GM18507 (cell line): ENCODE measurements at regions not wholly inside any gene's neighbourhood (a gene's known extent, or its start where the extent isn't known, plus 50 kb on each side); places are given as distances from the start of the nearest gene placed in this dataset.

Source experiments
- DNase-seq: peaks from one replicate; pipeline ENCODE4 v3.0.0; 2011; ENCODE audit warnings: low read depth; ENCODE audit not compliant: insufficient read length; ENCODE audit errors: extremely low spot score
- FAIRE-seq: peaks from 2 replicates; lab custom pipeline; 2011; peaks lifted over from hg19 to GRCh38; lab: Jason Lieb, UNC

GRCh38 chr3:110526777-110527727, 544.6 kb upstream of the NECTIN3 start:
- no peak for DNase-seq
- FAIRE-seq: no peak

- FAIRE-seq: no peak
- DNase-seq: no peak
These were observed 543.1 kb upstream of the NECTIN3 start for GRCh38 chr3:110528305-110529121.

- DNase-seq: no peak
- no peak for FAIRE-seq
These were observed 540.7 kb upstream of the NECTIN3 start for GRCh38 chr3:110530902-110531301.

GRCh38 chr3:110533089-110533488, 538.5 kb upstream of the NECTIN3 start:
- no peak for FAIRE-seq

GRCh38 chr3:110542552-110543150, 529.0 kb upstream of the NECTIN3 start:
- DNase-seq (no peak), FAIRE-seq (no peak)

More at GRCh38 chr3:110533089-110533488, 538.5 kb upstream of the NECTIN3 start:
- no peak for DNase-seq

- no peak for FAIRE-seq
- DNase-seq: no peak
These were observed 526.9 kb upstream of the NECTIN3 start for GRCh38 chr3:110544730-110545129.

GRCh38 chr3:110550511-110550910, 521.1 kb upstream of the NECTIN3 start:
- DNase-seq (no peak), FAIRE-seq (no peak)

- FAIRE-seq (no peak), DNase-seq (no peak)
These were observed 509.0 kb upstream of the NECTIN3 start for GRCh38 chr3:110562621-110563020.

- FAIRE-seq: no peak
- DNase-seq: no peak
These were observed 506.9 kb upstream of the NECTIN3 start for GRCh38 chr3:110564674-110565073.

- DNase-seq (no peak), FAIRE-seq (no peak)
These were observed 504.6 kb upstream of the NECTIN3 start for GRCh38 chr3:110567029-110567428.

GRCh38 chr3:110568246-110568645, 503.4 kb upstream of the NECTIN3 start:
- DNase-seq (no peak), FAIRE-seq (no peak)

GRCh38 chr3:110569073-110569472, 502.5 kb upstream of the NECTIN3 start:
- FAIRE-seq (no peak), DNase-seq (no peak)

GRCh38 chr3:110575702-110576101, 495.9 kb upstream of the NECTIN3 start:
- no peak for FAIRE-seq
- no peak for DNase-seq

- FAIRE-seq (no peak), DNase-seq (no peak)
These were observed 494.7 kb upstream of the NECTIN3 start for GRCh38 chr3:110576960-110577359.

GRCh38 chr3:110577854-110578253, 493.8 kb upstream of the NECTIN3 start:
- FAIRE-seq (no peak), DNase-seq (no peak)

- FAIRE-seq: no peak
- no peak for DNase-seq
These were observed 491.6 kb upstream of the NECTIN3 start for GRCh38 chr3:110579840-110580550.

GRCh38 chr3:110583373-110583935, 488.2 kb upstream of the NECTIN3 start:
- no peak for FAIRE-seq

GRCh38 chr3:110588906-110589305, 482.7 kb upstream of the NECTIN3 start:
- DNase-seq (no peak), FAIRE-seq (no peak)

More at GRCh38 chr3:110583373-110583935, 488.2 kb upstream of the NECTIN3 start:
- no peak for DNase-seq

- FAIRE-seq (no peak), DNase-seq (no peak)
These were observed 482.3 kb upstream of the NECTIN3 start for GRCh38 chr3:110589341-110589740.
